ENCODE measurements at regions not wholly inside any gene's neighbourhood (a gene's known extent, or its start where the extent isn't known, plus 50 kb on each side); places are given as distances from the start of the nearest gene placed in this dataset.

DNA sequence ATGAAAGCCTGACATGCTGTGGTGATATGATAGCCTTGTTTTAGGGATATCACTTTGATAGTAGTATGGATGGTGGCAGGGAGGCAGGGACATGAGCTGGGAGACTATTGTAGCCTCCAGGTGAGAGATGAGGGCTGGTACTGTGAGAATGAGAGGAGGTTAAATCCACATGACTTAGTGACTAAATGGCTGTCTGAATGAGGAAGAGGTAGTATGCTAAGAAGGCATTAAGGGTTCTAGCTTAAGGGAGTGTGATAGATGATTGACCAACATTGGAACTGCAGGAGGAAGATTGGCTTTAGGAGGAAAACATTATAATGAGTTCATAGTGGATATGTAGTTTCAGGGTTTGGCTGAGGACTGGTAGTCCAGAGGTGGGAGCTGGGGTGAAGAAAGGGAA, 195.0 kb upstream of the ANK2 start:
- H3K27ac Mint-ChIP-seq (ENCODE audit: unreplicated experiment), result no peak overlapping the region
- BruUV-seq (replicated peaks), result no TSS peak
- no peaks in the 10 kb centered on the region for H3K27me3 Mint-ChIP-seq (ENCODE audit: insufficient read depth, unreplicated experiment)

DNA sequence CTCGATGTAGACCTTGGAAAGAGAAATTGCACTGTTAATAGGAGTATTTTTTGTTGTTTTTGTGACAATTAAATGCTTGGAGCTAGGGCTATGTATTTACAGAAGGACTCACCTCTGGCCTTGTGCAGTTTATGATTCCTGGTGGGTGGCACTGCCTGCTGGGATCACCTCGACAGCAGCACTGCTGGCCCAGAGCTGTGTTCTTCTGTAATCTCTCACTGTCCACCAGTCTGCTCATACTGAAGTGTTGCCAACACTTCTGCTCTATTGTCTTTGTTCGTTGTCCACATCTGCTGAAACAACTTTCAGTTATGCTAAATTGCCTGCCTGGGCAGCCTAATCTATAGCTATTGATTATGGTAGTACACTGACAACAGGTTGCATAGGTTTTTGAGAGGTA, 194.4 kb upstream of the ANK2 start:
- no peak overlapping the region for H3K27ac Mint-ChIP-seq (ENCODE audit: unreplicated experiment)
- no peak overlapping the region for H3K4me3 ChIP-seq (ENCODE audit: low read depth, low read length)
- no peaks in the 10 kb centered on the region for H3K27me3 ChIP-seq (replicated peaks; ENCODE audit: control insufficient read depth, insufficient read depth, low read length)
- TF ChIP-seq, protein P1, sequence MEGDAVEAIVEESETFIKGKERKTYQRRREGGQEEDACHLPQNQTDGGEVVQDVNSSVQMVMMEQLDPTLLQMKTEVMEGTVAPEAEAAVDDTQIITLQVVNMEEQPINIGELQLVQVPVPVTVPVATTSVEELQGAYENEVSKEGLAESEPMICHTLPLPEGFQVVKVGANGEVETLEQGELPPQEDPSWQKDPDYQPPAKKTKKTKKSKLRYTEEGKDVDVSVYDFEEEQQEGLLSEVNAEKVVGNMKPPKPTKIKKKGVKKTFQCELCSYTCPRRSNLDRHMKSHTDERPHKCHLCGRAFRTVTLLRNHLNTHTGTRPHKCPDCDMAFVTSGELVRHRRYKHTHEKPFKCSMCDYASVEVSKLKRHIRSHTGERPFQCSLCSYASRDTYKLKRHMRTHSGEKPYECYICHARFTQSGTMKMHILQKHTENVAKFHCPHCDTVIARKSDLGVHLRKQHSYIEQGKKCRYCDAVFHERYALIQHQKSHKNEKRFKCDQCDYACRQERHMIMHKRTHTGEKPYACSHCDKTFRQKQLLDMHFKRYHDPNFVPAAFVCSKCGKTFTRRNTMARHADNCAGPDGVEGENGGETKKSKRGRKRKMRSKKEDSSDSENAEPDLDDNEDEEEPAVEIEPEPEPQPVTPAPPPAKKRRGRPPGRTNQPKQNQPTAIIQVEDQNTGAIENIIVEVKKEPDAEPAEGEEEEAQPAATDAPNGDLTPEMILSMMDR (IDR thresholded peaks at IDR 0.05; ENCODE audit: insufficient read depth in 1 of 2, low read depth in 1 of 2, low read length in 1 of 2, severe bottlenecking in 1 of 2, unreplicated experiment in 1 of 2), result no peak
- H3K36me3 ChIP-seq (ENCODE audit: control insufficient read depth, insufficient read depth, low read length), result no peaks in the 10 kb centered on the region
- H3K9me3 Mint-ChIP-seq (ENCODE audit: unreplicated experiment), result peaks cover 7% of the 10 kb centered on the region
- no peaks in the 10 kb centered on the region for H3K9me3 ChIP-seq
- no peaks in the 10 kb centered on the region for H3K27me3 Mint-ChIP-seq (ENCODE audit: insufficient read depth, unreplicated experiment)
- intact Hi-C loops (cut with micrococcal nuclease; ENCODE audit: unreplicated experiment), result loop anchor here (2.0 to 10.0 kb wide), 2 partner anchors 36 to 240 kb away; no protein-coding TSS in a partner anchor
- H3K4me1 Mint-ChIP-seq (ENCODE audit: low read depth, unreplicated experiment), result peaks cover 18% of the 10 kb centered on the region
- POLR2A ChIA-PET, result no interaction called here
- peaks cover 15% of the 10 kb centered on the region; the same call in 1 of the 2 replicates for H3K4me1 ChIP-seq
- no peak overlapping the region for H3K4me3 Mint-ChIP-seq (ENCODE audit: unreplicated experiment)
- BruUV-seq (replicated peaks), result no TSS peak
- no peaks in the 10 kb centered on the region for H3K36me3 Mint-ChIP-seq (ENCODE audit: insufficient read depth, unreplicated experiment)
- DNase-seq, result no peak
- CTCF ChIA-PET, result interaction anchor here (0.6 to 1.6 kb wide), 3 partner anchors 41 to 84 kb away, joined by 3 to 9 read pairs (median 3); no protein-coding TSS in a partner anchor

More for the DNA sequence above, 195.0 kb upstream of the ANK2 start:
- H3K36me3 Mint-ChIP-seq (ENCODE audit: insufficient read depth, unreplicated experiment), result no peaks in the 10 kb centered on the region
- ChIA-PET POLR2A (no interaction called here), CTCF (interaction anchor here (1.0 to 1.6 kb wide), 2 partner anchors 41 to 84 kb away, joined by 3 to 9 read pairs; no protein-coding TSS in a partner anchor)
- peaks cover 18% of the 10 kb centered on the region for H3K4me1 Mint-ChIP-seq (ENCODE audit: low read depth, unreplicated experiment)
- H3K4me3 Mint-ChIP-seq (ENCODE audit: unreplicated experiment), result no peak overlapping the region
- DNase-seq, result no peak
- Histone ChIP-seq H3K36me3 (ENCODE audit: control insufficient read depth, insufficient read depth, low read length) (no peaks in the 10 kb centered on the region), H3K4me3 (ENCODE audit: low read depth, low read length) (no peak overlapping the region), H3K9me3 (no peaks in the 10 kb centered on the region), H3K27me3 (replicated peaks; ENCODE audit: control insufficient read depth, insufficient read depth, low read length) (no peaks in the 10 kb centered on the region), H3K4me1 (peaks cover 15% of the 10 kb centered on the region; the same call in 1 of the 2 replicates)
- TF ChIP-seq, protein P1 (IDR thresholded peaks at IDR 0.05; ENCODE audit: insufficient read depth in 1 of 2, low read depth in 1 of 2, low read length in 1 of 2, severe bottlenecking in 1 of 2, unreplicated experiment in 1 of 2), result no peak
- intact Hi-C loops (cut with micrococcal nuclease; ENCODE audit: unreplicated experiment), result loop anchor here (2.0 to 10.0 kb wide), 3 partner anchors 36 to 240 kb away; no protein-coding TSS in a partner anchor
- peaks cover 7% of the 10 kb centered on the region for H3K9me3 Mint-ChIP-seq (ENCODE audit: unreplicated experiment)

GRCh38 chr4:112857461-112857860, 192.0 kb upstream of the ANK2 start:
- CTCF ChIA-PET, result no interaction called here
- POLR2A ChIA-PET, result no interaction called here
- Histone ChIP-seq H3K9me3 (no peaks in the 10 kb centered on the region), H3K27me3 (replicated peaks; ENCODE audit: control insufficient read depth, insufficient read depth, low read length) (no peaks in the 10 kb centered on the region), H3K4me3 (ENCODE audit: low read depth, low read length) (no peak overlapping the region), H3K4me1 (peaks cover 15% of the 10 kb centered on the region; the same call in 1 of the 2 replicates), H3K36me3 (ENCODE audit: control insufficient read depth, insufficient read depth, low read length) (no peaks in the 10 kb centered on the region)
- no TSS peak for BruUV-seq (replicated peaks)
- intact Hi-C loops (cut with micrococcal nuclease; ENCODE audit: unreplicated experiment), result loop anchor here (10.0 kb wide), 1 partner anchor 237 kb away; no protein-coding TSS in a partner anchor
- no peak overlapping the region for H3K27ac Mint-ChIP-seq (ENCODE audit: unreplicated experiment)
- H3K4me3 Mint-ChIP-seq (ENCODE audit: unreplicated experiment), result no peak overlapping the region
- peaks cover 25% of the 10 kb centered on the region for H3K4me1 Mint-ChIP-seq (ENCODE audit: low read depth, unreplicated experiment)
- DNase-seq, result no peak
- H3K9me3 Mint-ChIP-seq (ENCODE audit: unreplicated experiment), result no peaks in the 10 kb centered on the region
- H3K27me3 Mint-ChIP-seq (ENCODE audit: insufficient read depth, unreplicated experiment), result no peaks in the 10 kb centered on the region
- TF ChIP-seq, protein P1 (IDR thresholded peaks at IDR 0.05; ENCODE audit: insufficient read depth in 1 of 2, low read depth in 1 of 2, low read length in 1 of 2, severe bottlenecking in 1 of 2, unreplicated experiment in 1 of 2), result no peak
- H3K36me3 Mint-ChIP-seq (ENCODE audit: insufficient read depth, unreplicated experiment), result no peaks in the 10 kb centered on the region
